ENCODE measurements at regions not wholly inside any gene's neighbourhood (a gene's known extent, or its start where the extent isn't known, plus 50 kb on each side); places are given as distances from the start of the nearest gene placed in this dataset.

- H3K4me3 ChIP-seq (ENCODE audit: insufficient read depth, low read depth, low read length) = no peak overlapping the region
- no peaks in the 10 kb centered on the region for H3K36me3 ChIP-seq (ENCODE audit: control insufficient read depth, insufficient read depth, low read length)
- H3K27me3 ChIP-seq (ENCODE audit: control insufficient read depth, insufficient read depth, low read length, poor library complexity, severe bottlenecking) = no peaks in the 10 kb centered on the region
- no peaks in the 10 kb centered on the region for H3K4me1 ChIP-seq (ENCODE audit: control insufficient read depth, insufficient read depth, low read length)
- no peak overlapping the region for H3K27ac ChIP-seq (ENCODE audit: insufficient read depth, low read depth, low read length, poor library complexity, severe bottlenecking)
- 92 to 96% methylated on average over 6 of the region's 6 CpGs for WGBS, 2 experiments
- no peaks in the 10 kb centered on the region for H3K9me3 ChIP-seq (ENCODE audit: control insufficient read depth, low read length)
Observed at GRCh38 chr6:40022867-40023266, 88.6 kb upstream of the MOCS1 start.

- Histone ChIP-seq H3K4me1 (ENCODE audit: control insufficient read depth, insufficient read depth, low read length) (no peaks in the 10 kb centered on the region), H3K4me3 (ENCODE audit: insufficient read depth, low read depth, low read length) (no peak overlapping the region), H3K36me3 (ENCODE audit: control insufficient read depth, insufficient read depth, low read length) (no peaks in the 10 kb centered on the region), H3K9me3 (ENCODE audit: control insufficient read depth, low read length) (no peaks in the 10 kb centered on the region), H3K27ac (ENCODE audit: insufficient read depth, low read depth, low read length, poor library complexity, severe bottlenecking) (no peak overlapping the region), H3K27me3 (ENCODE audit: control insufficient read depth, insufficient read depth, low read length, poor library complexity, severe bottlenecking) (no peaks in the 10 kb centered on the region)
Observed at GRCh38 chr6:40020166-40020565, 85.9 kb upstream of the MOCS1 start.

DNA sequence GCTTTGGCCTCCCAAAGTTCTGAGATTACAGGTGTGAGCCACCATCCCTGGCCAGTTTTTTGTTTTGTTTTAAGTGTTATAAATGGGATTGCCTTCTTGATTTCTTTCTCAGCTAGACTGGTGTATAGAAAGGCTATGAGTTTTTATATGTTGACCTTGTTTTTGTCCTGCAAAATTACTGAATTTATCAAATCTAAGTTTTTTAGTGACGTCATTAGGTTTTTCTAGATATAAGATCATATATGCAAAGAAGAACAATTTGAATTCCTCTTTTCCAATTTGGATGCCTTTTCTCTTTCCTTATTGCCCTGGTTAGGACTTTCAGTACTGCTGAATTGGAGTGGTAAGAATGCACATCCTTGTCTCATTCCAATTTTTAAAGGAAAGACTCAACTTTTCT, 81.3 kb upstream of the MOCS1 start:
- 100% methylated on average over 1 of the region's 1 CpG; no CpG with 5 or more reads in 1 of the 2 experiments for WGBS, 2 experiments
- Histone ChIP-seq H3K27me3 (ENCODE audit: control insufficient read depth, insufficient read depth, low read length, poor library complexity, severe bottlenecking) (no peaks in the 10 kb centered on the region), H3K4me3 (ENCODE audit: insufficient read depth, low read depth, low read length) (no peak overlapping the region)

GRCh38 chr6:40011844-40012243, 77.6 kb upstream of the MOCS1 start:
- H3K4me3 ChIP-seq (ENCODE audit: insufficient read depth, low read depth, low read length) = no peak overlapping the region
- no peaks in the 10 kb centered on the region for H3K36me3 ChIP-seq (ENCODE audit: control insufficient read depth, insufficient read depth, low read length)
- no peaks in the 10 kb centered on the region for H3K4me1 ChIP-seq (ENCODE audit: control insufficient read depth, insufficient read depth, low read length)
- H3K27me3 ChIP-seq (ENCODE audit: control insufficient read depth, insufficient read depth, low read length, poor library complexity, severe bottlenecking) = no peaks in the 10 kb centered on the region
- WGBS, 2 experiments = 86 to 90% methylated on average over 4 of the region's 4 CpGs
- no peak overlapping the region for H3K27ac ChIP-seq (ENCODE audit: insufficient read depth, low read depth, low read length, poor library complexity, severe bottlenecking)
- H3K9me3 ChIP-seq (ENCODE audit: control insufficient read depth, low read length) = no peaks in the 10 kb centered on the region

More for the DNA sequence above, 81.3 kb upstream of the MOCS1 start:
- Histone ChIP-seq H3K27ac (ENCODE audit: insufficient read depth, low read depth, low read length, poor library complexity, severe bottlenecking) (no peak overlapping the region), H3K9me3 (ENCODE audit: control insufficient read depth, low read length) (no peaks in the 10 kb centered on the region), H3K4me1 (ENCODE audit: control insufficient read depth, insufficient read depth, low read length) (no peaks in the 10 kb centered on the region), H3K36me3 (ENCODE audit: control insufficient read depth, insufficient read depth, low read length) (no peaks in the 10 kb centered on the region)

GRCh38 chr6:40000964-40001515, 66.8 kb upstream of the MOCS1 start:
- no peaks in the 10 kb centered on the region for H3K27me3 ChIP-seq (ENCODE audit: control insufficient read depth, insufficient read depth, low read length, poor library complexity, severe bottlenecking)
- no peak overlapping the region for H3K27ac ChIP-seq (ENCODE audit: insufficient read depth, low read depth, low read length, poor library complexity, severe bottlenecking)
- H3K9me3 ChIP-seq (ENCODE audit: control insufficient read depth, low read length) = no peaks in the 10 kb centered on the region
- no peak overlapping the region for H3K4me3 ChIP-seq (ENCODE audit: insufficient read depth, low read depth, low read length)
- H3K36me3 ChIP-seq (ENCODE audit: control insufficient read depth, insufficient read depth, low read length) = no peaks in the 10 kb centered on the region
- H3K4me1 ChIP-seq (ENCODE audit: control insufficient read depth, insufficient read depth, low read length) = no peaks in the 10 kb centered on the region
- WGBS, 2 experiments = 90% methylated on average over 4 of the region's 4 CpGs

- Histone ChIP-seq H3K4me3 (ENCODE audit: insufficient read depth, low read depth, low read length) (no peak overlapping the region), H3K27me3 (ENCODE audit: control insufficient read depth, insufficient read depth, low read length, poor library complexity, severe bottlenecking) (no peaks in the 10 kb centered on the region), H3K36me3 (ENCODE audit: control insufficient read depth, insufficient read depth, low read length) (no peaks in the 10 kb centered on the region), H3K9me3 (ENCODE audit: control insufficient read depth, low read length) (no peaks in the 10 kb centered on the region), H3K4me1 (ENCODE audit: control insufficient read depth, insufficient read depth, low read length) (no peaks in the 10 kb centered on the region), H3K27ac (ENCODE audit: insufficient read depth, low read depth, low read length, poor library complexity, severe bottlenecking) (no peak overlapping the region)
- WGBS, 2 experiments = 92 to 93% methylated on average over 11 of the region's 11 CpGs
Observed at GRCh38 chr6:39999006-39999867, 65.0 kb upstream of the MOCS1 start.

GRCh38 chr6:39998126-39998525, 63.9 kb upstream of the MOCS1 start:
- Histone ChIP-seq H3K36me3 (ENCODE audit: control insufficient read depth, insufficient read depth, low read length) (no peaks in the 10 kb centered on the region), H3K27ac (ENCODE audit: insufficient read depth, low read depth, low read length, poor library complexity, severe bottlenecking) (no peak overlapping the region), H3K4me1 (ENCODE audit: control insufficient read depth, insufficient read depth, low read length) (no peaks in the 10 kb centered on the region), H3K27me3 (ENCODE audit: control insufficient read depth, insufficient read depth, low read length, poor library complexity, severe bottlenecking) (no peaks in the 10 kb centered on the region), H3K9me3 (ENCODE audit: control insufficient read depth, low read length) (peaks cover 3% of the 10 kb centered on the region), H3K4me3 (ENCODE audit: insufficient read depth, low read depth, low read length) (no peak overlapping the region)
- 90 to 92% methylated on average over 4 of the region's 4 CpGs for WGBS, 2 experiments

- no peak overlapping the region for H3K27ac ChIP-seq (ENCODE audit: insufficient read depth, low read depth, low read length, poor library complexity, severe bottlenecking)
- 92 to 96% methylated on average over 8 of the region's 8 CpGs for WGBS, 2 experiments
- peaks cover 3% of the 10 kb centered on the region for H3K9me3 ChIP-seq (ENCODE audit: control insufficient read depth, low read length)
- H3K4me3 ChIP-seq (ENCODE audit: insufficient read depth, low read depth, low read length) = no peak overlapping the region
- no peaks in the 10 kb centered on the region for H3K27me3 ChIP-seq (ENCODE audit: control insufficient read depth, insufficient read depth, low read length, poor library complexity, severe bottlenecking)
- no peaks in the 10 kb centered on the region for H3K4me1 ChIP-seq (ENCODE audit: control insufficient read depth, insufficient read depth, low read length)
- no peaks in the 10 kb centered on the region for H3K36me3 ChIP-seq (ENCODE audit: control insufficient read depth, insufficient read depth, low read length)
Observed at GRCh38 chr6:39997101-39997635, 62.9 kb upstream of the MOCS1 start.

GRCh38 chr6:39995633-39996032, 61.4 kb upstream of the MOCS1 start:
- Histone ChIP-seq H3K9me3 (ENCODE audit: control insufficient read depth, low read length) (peaks cover 3% of the 10 kb centered on the region), H3K4me1 (ENCODE audit: control insufficient read depth, insufficient read depth, low read length) (no peaks in the 10 kb centered on the region), H3K27ac (ENCODE audit: insufficient read depth, low read depth, low read length, poor library complexity, severe bottlenecking) (no peak overlapping the region), H3K36me3 (ENCODE audit: control insufficient read depth, insufficient read depth, low read length) (no peaks in the 10 kb centered on the region), H3K4me3 (ENCODE audit: insufficient read depth, low read depth, low read length) (no peak overlapping the region), H3K27me3 (ENCODE audit: control insufficient read depth, insufficient read depth, low read length, poor library complexity, severe bottlenecking) (no peaks in the 10 kb centered on the region)
- WGBS, 2 experiments = 92 to 95% methylated on average over 4 of the region's 4 CpGs

DNA sequence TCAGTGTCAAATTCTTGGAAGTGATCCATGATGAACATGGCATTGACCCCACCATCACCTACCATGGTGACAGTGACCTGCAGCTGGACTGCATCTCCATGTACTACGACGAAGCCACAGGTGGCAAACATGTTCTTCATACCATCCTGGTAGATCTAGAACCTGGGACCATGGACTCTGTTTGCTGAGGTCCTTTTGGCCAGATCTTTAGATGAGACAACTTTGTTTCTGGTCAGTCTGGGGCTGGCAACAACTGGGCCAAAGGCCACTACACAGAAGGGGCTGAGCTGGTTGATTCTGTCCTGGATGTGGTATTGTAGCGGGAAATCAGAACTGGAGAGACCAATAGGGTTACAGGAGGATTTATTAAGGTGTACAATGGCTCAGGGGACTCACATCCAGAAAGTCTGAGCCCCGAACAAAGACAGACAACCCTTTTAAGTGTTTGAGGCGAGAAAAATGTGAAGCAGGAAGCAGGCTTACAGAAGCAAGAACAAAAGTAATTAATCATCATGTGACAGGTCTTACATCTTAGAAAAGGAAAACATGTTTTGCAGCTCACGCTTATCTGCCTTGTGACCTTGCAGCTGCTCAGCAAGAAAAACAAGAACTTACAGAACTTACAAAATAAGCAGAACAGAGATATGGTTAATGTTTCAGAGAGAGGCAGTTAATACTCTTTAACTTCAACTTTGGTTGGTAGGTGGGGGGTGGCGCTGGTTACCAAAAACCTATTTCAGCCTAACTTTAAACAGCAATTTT, 58.8 kb upstream of the MOCS1 start:
- H3K4me1 ChIP-seq (ENCODE audit: control insufficient read depth, insufficient read depth, low read length) = no peaks in the 10 kb centered on the region

More for the DNA sequence above, 58.8 kb upstream of the MOCS1 start:
- WGBS, 2 experiments = 93 to 94% methylated on average over 7 of the region's 7 CpGs
- H3K9me3 ChIP-seq (ENCODE audit: control insufficient read depth, low read length) = peaks cover 3% of the 10 kb centered on the region
- no peaks in the 10 kb centered on the region for H3K27me3 ChIP-seq (ENCODE audit: control insufficient read depth, insufficient read depth, low read length, poor library complexity, severe bottlenecking)
- H3K4me3 ChIP-seq (ENCODE audit: insufficient read depth, low read depth, low read length) = no peak overlapping the region
- no peak overlapping the region for H3K27ac ChIP-seq (ENCODE audit: insufficient read depth, low read depth, low read length, poor library complexity, severe bottlenecking)
- H3K36me3 ChIP-seq (ENCODE audit: control insufficient read depth, insufficient read depth, low read length) = no peaks in the 10 kb centered on the region

All from ectodermal cell (in vitro differentiated cells).